Astrocyte of the cerebellum (primary cell): ENCODE measurements at regions not wholly inside any gene's neighbourhood (a gene's known extent, or its start where the extent isn't known, plus 50 kb on each side); places are given as distances from the start of the nearest gene placed in this dataset.

ENCODE experiments used
- DNase-seq: peaks from one replicate; pipeline ENCODE4 v3.0.0-alpha.2; 2011; ENCODE audit warnings: low read depth
- H3K4me3 ChIP-seq: 2 replicates; pipeline ENCODE4 v1.5.1; 2011; ENCODE audit warnings: mild to moderate bottlenecking, low read depth, low read length, moderate library complexity
- in situ Hi-C: cut with HindIII; loops from 2 replicates; pipeline ENCODE4 v1.10.0; 2017; ENCODE audit warnings: low sequenced_read_pairs
- TF ChIP-seq, protein P1 (sequence below): IDR thresholded peaks from 2 replicates; pipeline ENCODE4 v1.5.1; 2012; ENCODE audit warnings: low read length, low read depth, moderate library complexity, mild to moderate bottlenecking; ENCODE audit errors: missing control alignments

DNA sequence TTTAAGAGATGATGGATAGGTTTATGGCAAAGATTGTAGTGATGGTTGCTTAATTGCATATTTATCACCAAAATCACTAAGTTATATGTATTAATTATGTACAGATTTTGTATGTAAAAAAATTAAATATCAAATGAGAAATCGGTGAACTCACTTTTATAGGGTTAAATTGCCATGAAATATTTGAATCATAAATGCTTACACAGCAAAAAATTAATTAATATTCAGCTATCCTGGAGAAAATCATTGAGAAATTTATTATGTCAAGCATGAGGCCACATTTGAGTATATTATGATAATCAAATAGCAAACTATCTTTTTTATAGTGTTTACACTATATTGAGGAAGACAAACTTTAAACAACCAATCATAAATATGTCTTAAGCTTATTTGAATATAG lies 239.4 kb upstream of the BRINP3 start:
- in situ Hi-C loops = no loop called here
- no peak for DNase-seq
- no peak overlapping the region for H3K4me3 ChIP-seq
- TF ChIP-seq, protein P1, sequence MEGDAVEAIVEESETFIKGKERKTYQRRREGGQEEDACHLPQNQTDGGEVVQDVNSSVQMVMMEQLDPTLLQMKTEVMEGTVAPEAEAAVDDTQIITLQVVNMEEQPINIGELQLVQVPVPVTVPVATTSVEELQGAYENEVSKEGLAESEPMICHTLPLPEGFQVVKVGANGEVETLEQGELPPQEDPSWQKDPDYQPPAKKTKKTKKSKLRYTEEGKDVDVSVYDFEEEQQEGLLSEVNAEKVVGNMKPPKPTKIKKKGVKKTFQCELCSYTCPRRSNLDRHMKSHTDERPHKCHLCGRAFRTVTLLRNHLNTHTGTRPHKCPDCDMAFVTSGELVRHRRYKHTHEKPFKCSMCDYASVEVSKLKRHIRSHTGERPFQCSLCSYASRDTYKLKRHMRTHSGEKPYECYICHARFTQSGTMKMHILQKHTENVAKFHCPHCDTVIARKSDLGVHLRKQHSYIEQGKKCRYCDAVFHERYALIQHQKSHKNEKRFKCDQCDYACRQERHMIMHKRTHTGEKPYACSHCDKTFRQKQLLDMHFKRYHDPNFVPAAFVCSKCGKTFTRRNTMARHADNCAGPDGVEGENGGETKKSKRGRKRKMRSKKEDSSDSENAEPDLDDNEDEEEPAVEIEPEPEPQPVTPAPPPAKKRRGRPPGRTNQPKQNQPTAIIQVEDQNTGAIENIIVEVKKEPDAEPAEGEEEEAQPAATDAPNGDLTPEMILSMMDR = no peak

DNA sequence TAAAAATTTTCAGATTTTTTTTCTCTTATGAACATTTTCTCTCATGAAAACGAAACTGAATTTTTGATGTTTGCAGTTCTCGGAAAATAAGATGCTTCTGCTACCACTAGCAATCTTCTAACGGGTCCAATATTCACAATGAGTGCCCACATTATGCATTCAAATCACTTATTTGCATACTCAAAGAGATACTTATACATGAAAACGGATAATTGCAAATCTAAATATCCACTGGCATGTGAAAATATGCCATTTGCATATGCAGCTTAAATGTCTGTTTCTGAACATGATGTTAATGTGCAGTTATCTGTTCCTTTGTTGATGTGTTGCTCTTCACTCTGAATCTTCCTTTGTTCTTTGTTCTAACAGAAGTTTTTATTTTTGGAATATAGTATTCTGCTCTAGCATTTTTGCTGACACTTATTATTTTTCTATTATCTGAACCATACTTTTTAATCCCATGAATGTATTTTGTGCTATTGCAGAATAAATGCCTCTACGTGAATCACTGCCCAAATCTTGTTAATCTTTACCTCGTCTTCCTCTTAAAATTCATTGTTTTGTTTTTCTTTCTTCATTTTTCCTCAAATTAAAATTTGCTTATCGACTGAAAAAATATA lies 259.4 kb upstream of the BRINP3 start:
- TF ChIP-seq, protein P1 = no peak
- H3K4me3 ChIP-seq = no peak overlapping the region
- DNase-seq = no peak
- in situ Hi-C loops = no loop called here

DNA sequence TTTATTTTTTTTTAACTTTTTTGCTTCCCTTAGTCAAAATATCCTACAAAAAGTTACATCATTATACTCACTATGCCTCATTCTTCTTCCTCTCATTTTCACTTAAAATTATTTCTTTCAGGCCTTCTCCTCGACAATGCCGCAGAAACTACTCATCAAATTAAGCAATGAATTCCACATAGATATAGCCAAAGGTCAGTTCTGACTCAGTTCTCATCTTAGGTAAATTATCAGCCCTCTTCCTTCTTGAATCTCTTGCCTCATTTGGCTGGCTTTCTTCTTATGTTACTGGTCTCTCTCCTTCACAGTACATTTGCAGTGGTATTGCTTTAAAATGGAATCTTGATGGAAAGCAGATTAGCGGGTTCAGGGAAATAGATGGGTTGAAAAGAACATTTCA lies 260.7 kb upstream of the BRINP3 start:
- TF ChIP-seq, protein P1 = no peak

DNA sequence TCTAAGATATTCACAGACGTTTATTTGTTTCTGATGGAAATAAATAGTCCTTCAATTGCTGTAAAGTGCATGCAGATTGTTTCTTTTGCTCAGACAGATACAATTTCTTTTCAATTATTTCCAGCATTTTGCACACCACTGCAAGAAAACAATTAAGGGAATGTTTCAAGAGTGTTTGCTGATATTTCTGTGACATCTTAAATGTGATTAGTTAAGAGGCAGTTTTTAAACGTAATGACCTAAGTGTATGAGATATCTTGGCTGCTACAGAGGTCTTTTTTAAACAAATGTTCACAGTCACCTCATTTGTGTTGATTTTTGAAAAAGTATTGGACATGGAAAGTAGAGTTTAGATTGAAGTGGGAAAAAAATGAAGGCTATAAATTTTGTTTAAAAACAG lies 262.3 kb upstream of the BRINP3 start:
- no peak overlapping the region for H3K4me3 ChIP-seq
- TF ChIP-seq, protein P1 = no peak
- in situ Hi-C loops = no loop called here
- DNase-seq = no peak

More for the DNA sequence above, 260.7 kb upstream of the BRINP3 start:
- no peak overlapping the region for H3K4me3 ChIP-seq
- DNase-seq = no peak
- in situ Hi-C loops = no loop called here

DNA sequence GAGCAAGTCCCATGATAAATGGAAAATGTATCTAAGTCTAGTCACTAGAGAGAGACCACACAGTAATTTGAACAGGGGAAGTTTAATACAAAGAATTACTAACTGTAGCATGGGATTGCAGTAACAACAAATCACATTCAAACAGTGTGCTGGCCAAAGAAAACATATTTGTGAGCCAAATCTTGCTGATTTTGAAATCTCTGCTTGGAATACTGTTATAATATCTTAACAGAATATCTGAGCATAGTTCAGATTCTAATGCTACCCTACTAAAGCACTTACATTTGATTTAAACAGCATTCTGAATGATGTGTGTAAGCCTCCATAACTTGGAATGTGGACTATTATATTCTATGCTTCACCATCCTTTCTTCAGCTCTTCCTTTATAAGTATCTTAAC lies 270.0 kb upstream of the BRINP3 start:
- no peak overlapping the region for H3K4me3 ChIP-seq
- in situ Hi-C loops = no loop called here
- DNase-seq = peak; percentile 65
- TF ChIP-seq, protein P1 = no peak

DNA sequence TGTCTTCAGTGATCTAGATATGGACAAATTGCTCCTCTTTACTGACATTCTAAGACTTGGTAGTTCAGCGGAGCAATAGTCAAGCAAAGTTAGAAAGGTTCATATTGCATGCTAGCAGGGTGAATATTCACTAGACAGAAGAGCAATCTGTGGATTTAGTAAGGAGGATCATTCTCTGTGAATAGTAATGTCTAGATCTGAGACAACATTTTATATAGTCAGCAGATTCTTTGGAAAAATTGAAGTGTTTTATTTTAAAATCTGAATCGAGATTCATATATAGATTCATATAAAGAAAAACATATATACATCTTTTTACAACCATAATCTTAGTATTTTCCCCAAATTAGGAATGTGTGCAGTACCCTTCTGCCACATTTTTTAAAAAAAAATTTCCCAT lies 274.5 kb upstream of the BRINP3 start:
- no peak for DNase-seq
- H3K4me3 ChIP-seq = no peak overlapping the region
- TF ChIP-seq, protein P1 = no peak
- in situ Hi-C loops = no loop called here
